ENCODE measurements at regions not wholly inside any gene's neighbourhood (a gene's known extent, or its start where the extent isn't known, plus 50 kb on each side); places are given as distances from the start of the nearest gene placed in this dataset.

DNA sequence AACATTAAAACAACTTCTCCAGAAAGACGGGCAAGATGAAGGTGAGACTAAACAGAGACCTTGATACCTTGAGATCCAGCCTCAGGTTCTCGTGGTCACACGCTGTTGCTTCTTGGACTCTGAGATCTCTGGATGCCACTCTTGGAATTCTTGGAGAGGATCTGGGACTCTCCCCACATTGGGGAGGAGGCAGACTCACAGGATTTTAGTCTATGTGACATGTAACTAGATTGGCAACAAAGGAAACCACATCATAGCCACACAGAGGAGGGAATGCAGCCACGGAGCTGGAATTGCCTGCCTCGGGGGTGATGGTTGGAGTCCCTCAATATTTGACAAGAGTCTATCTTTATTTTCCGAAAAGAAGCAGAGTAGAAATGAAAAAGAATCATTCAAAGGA is 78.8 kb upstream of the IGFBP5 start:
- H3K27me3 ChIP-seq (ENCODE audit: low read depth, low read length): no peaks in the 10 kb centered on the region
- peaks cover 0 to 9% of the 10 kb centered on the region in 2 donors for H3K4me1 ChIP-seq (ENCODE audit: control insufficient read depth in 1 of 2, insufficient read depth in 2 of 2, low read length in 2 of 2)
- no peak overlapping the region for H3K4me3 ChIP-seq (ENCODE audit: low read depth in 1 of 2, low read length in 2 of 2)
- H3K36me3 ChIP-seq (ENCODE audit: control insufficient read depth in 1 of 2, insufficient read depth in 2 of 2, low read length in 2 of 2): peaks cover 0 to 3% of the 10 kb centered on the region in 2 donors
- no peak overlapping the region for H3K27ac ChIP-seq (ENCODE audit: low read length)
- H3K9me3 ChIP-seq (ENCODE audit: control insufficient read depth in 1 of 2, low read length in 2 of 2): no peaks in the 10 kb centered on the region

GRCh38 chr2:216773072-216773471 is 77.7 kb upstream of the IGFBP5 start:
- Histone ChIP-seq H3K4me3 (ENCODE audit: low read depth in 1 of 2, low read length in 2 of 2) (no peak overlapping the region), H3K27ac (ENCODE audit: low read length) (no peak overlapping the region), H3K36me3 (ENCODE audit: control insufficient read depth in 1 of 2, insufficient read depth in 2 of 2, low read length in 2 of 2) (peaks cover 0 to 3% of the 10 kb centered on the region in 2 donors), H3K9me3 (ENCODE audit: control insufficient read depth in 1 of 2, low read length in 2 of 2) (no peaks in the 10 kb centered on the region), H3K27me3 (ENCODE audit: low read depth, low read length) (no peaks in the 10 kb centered on the region), H3K4me1 (ENCODE audit: control insufficient read depth in 1 of 2, insufficient read depth in 2 of 2, low read length in 2 of 2) (peaks cover 0 to 9% of the 10 kb centered on the region in 2 donors)

GRCh38 chr2:216770717-216771116 is 75.4 kb upstream of the IGFBP5 start:
- Histone ChIP-seq H3K4me3 (ENCODE audit: low read depth in 1 of 2, low read length in 2 of 2) (no peak overlapping the region), H3K27ac (ENCODE audit: low read length) (no peak overlapping the region), H3K4me1 (ENCODE audit: control insufficient read depth in 1 of 2, insufficient read depth in 2 of 2, low read length in 2 of 2) (peaks cover 0 to 15% of the 10 kb centered on the region in 2 donors), H3K9me3 (ENCODE audit: control insufficient read depth in 1 of 2, low read length in 2 of 2) (no peaks in the 10 kb centered on the region), H3K27me3 (ENCODE audit: low read depth, low read length) (no peaks in the 10 kb centered on the region), H3K36me3 (ENCODE audit: control insufficient read depth in 1 of 2, insufficient read depth in 2 of 2, low read length in 2 of 2) (peaks cover 0 to 3% of the 10 kb centered on the region in 2 donors)

GRCh38 chr2:216770050-216770449 is 74.7 kb upstream of the IGFBP5 start:
- Histone ChIP-seq H3K27ac (ENCODE audit: low read length) (no peak overlapping the region), H3K4me1 (ENCODE audit: control insufficient read depth in 1 of 2, insufficient read depth in 2 of 2, low read length in 2 of 2) (peaks cover 0 to 17% of the 10 kb centered on the region in 2 donors), H3K9me3 (ENCODE audit: control insufficient read depth in 1 of 2, low read length in 2 of 2) (no peaks in the 10 kb centered on the region), H3K36me3 (ENCODE audit: control insufficient read depth in 1 of 2, insufficient read depth in 2 of 2, low read length in 2 of 2) (peaks cover 0 to 3% of the 10 kb centered on the region in 2 donors), H3K4me3 (ENCODE audit: low read depth in 1 of 2, low read length in 2 of 2) (no peak overlapping the region), H3K27me3 (ENCODE audit: low read depth, low read length) (no peaks in the 10 kb centered on the region)

- H3K36me3 ChIP-seq (ENCODE audit: control insufficient read depth in 1 of 2, insufficient read depth in 2 of 2, low read length in 2 of 2): no peaks in the 10 kb centered on the region
- H3K4me1 ChIP-seq (ENCODE audit: control insufficient read depth in 1 of 2, insufficient read depth in 2 of 2, low read length in 2 of 2): peaks cover 0 to 17% of the 10 kb centered on the region in 2 donors
- no peak overlapping the region for H3K27ac ChIP-seq (ENCODE audit: low read length)
- no peak overlapping the region for H3K4me3 ChIP-seq (ENCODE audit: low read depth in 1 of 2, low read length in 2 of 2)
- no peaks in the 10 kb centered on the region for H3K9me3 ChIP-seq (ENCODE audit: control insufficient read depth in 1 of 2, low read length in 2 of 2)
- H3K27me3 ChIP-seq (ENCODE audit: low read depth, low read length): no peaks in the 10 kb centered on the region
These were observed 74.3 kb upstream of the IGFBP5 start for GRCh38 chr2:216769626-216770025.

GRCh38 chr2:216768908-216769411 is 73.6 kb upstream of the IGFBP5 start:
- H3K4me1 ChIP-seq (ENCODE audit: control insufficient read depth in 1 of 2, insufficient read depth in 2 of 2, low read length in 2 of 2): peaks cover 0 to 14% of the 10 kb centered on the region in 2 donors
- H3K4me3 ChIP-seq (ENCODE audit: low read depth in 1 of 2, low read length in 2 of 2): no peak overlapping the region
- no peak overlapping the region for H3K27ac ChIP-seq (ENCODE audit: low read length)
- no peaks in the 10 kb centered on the region for H3K27me3 ChIP-seq (ENCODE audit: low read depth, low read length)
- no peaks in the 10 kb centered on the region for H3K36me3 ChIP-seq (ENCODE audit: control insufficient read depth in 1 of 2, insufficient read depth in 2 of 2, low read length in 2 of 2)
- no peaks in the 10 kb centered on the region for H3K9me3 ChIP-seq (ENCODE audit: control insufficient read depth in 1 of 2, low read length in 2 of 2)

DNA sequence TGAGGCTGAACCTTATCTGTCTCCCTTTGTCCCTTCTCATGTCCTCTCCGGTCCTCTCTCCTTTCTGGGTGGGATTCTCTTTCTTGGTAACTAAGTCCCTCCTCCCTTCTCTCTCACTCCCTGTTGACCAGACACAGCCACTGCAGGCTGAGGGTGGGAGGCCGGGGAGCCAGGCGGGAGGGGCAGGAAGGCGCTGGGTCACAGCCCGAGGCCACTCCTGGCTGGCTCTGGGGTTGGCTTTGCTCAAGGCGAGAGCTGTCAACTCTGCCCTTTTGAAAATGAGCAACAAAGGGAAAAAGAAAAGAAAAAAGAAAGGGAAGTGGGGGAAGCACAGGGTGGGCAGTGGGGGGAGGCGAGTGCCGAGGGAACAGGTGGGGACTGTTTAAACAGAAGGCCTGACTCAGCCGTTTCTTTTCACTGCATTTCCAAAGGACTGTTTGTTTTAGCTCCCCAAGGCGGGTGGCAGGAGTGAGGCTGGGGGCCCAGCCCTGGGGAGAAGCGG is 70.5 kb upstream of the IGFBP5 start:
- H3K27ac ChIP-seq (ENCODE audit: low read length): no peak overlapping the region
- H3K4me1 ChIP-seq (ENCODE audit: control insufficient read depth in 1 of 2, insufficient read depth in 2 of 2, low read length in 2 of 2): peaks cover 0 to 24% of the 10 kb centered on the region in 2 donors
- no peaks in the 10 kb centered on the region for H3K36me3 ChIP-seq (ENCODE audit: control insufficient read depth in 1 of 2, insufficient read depth in 2 of 2, low read length in 2 of 2)
- H3K27me3 ChIP-seq (ENCODE audit: low read depth, low read length): no peaks in the 10 kb centered on the region
- no peaks in the 10 kb centered on the region for H3K9me3 ChIP-seq (ENCODE audit: control insufficient read depth in 1 of 2, low read length in 2 of 2)
- H3K4me3 ChIP-seq (ENCODE audit: low read depth in 1 of 2, low read length in 2 of 2): no peak overlapping the region

DNA sequence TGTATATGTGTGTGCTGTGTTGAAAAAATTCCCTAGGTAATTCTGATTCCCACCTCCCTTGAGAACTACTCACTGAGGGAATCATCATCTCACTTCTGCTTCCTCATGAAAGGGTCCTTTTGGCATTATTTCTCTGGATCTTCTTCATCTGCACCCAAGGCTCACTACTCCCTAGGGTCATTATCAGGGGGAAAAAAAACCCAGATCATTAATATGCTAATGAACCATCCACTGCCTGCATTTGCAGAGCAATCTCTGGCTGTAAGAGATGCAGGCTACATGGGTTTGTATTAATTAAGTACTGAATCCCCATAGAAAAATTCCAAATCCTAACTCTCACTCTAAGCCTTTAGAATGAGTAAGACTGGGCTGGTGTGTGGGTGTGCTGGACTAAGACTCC is 68.0 kb upstream of the IGFBP5 start:
- no peak overlapping the region for H3K4me3 ChIP-seq (ENCODE audit: low read depth in 1 of 2, low read length in 2 of 2)
- no peaks in the 10 kb centered on the region for H3K36me3 ChIP-seq (ENCODE audit: control insufficient read depth in 1 of 2, insufficient read depth in 2 of 2, low read length in 2 of 2)
- no peaks in the 10 kb centered on the region for H3K9me3 ChIP-seq (ENCODE audit: control insufficient read depth in 1 of 2, low read length in 2 of 2)
- no peak overlapping the region for H3K27ac ChIP-seq (ENCODE audit: low read length)
- H3K4me1 ChIP-seq (ENCODE audit: control insufficient read depth in 1 of 2, insufficient read depth in 2 of 2, low read length in 2 of 2): peaks cover 0 to 36% of the 10 kb centered on the region in 2 donors
- no peaks in the 10 kb centered on the region for H3K27me3 ChIP-seq (ENCODE audit: low read depth, low read length)

GRCh38 chr2:216761809-216762208 is 66.5 kb upstream of the IGFBP5 start:
- Histone ChIP-seq H3K27ac (ENCODE audit: low read length) (no peak overlapping the region), H3K4me3 (ENCODE audit: low read depth in 1 of 2, low read length in 2 of 2) (no peak overlapping the region), H3K27me3 (ENCODE audit: low read depth, low read length) (no peaks in the 10 kb centered on the region), H3K9me3 (ENCODE audit: control insufficient read depth in 1 of 2, low read length in 2 of 2) (no peaks in the 10 kb centered on the region), H3K36me3 (ENCODE audit: control insufficient read depth in 1 of 2, insufficient read depth in 2 of 2, low read length in 2 of 2) (no peaks in the 10 kb centered on the region), H3K4me1 (ENCODE audit: control insufficient read depth in 1 of 2, insufficient read depth in 2 of 2, low read length in 2 of 2) (peaks cover 0 to 48% of the 10 kb centered on the region in 2 donors)

DNA sequence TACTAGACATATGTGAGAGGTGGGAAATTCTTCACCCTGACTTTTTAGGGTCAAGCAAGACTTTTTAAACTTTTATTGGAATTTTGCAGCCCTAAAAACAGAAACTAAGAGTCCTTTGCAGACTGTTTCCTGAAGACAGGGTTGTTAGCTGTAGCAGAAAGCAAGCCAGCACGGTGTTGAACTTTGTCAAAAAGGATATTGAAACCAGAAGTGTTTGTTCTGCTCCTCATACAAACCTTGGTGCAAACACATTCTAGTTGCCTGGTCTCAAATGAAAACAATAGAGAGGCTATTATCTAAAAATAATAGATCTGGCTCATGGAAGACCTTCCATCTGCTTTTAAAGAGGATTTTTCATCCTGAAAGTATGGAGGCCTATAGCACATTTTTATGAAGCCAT is 65.8 kb upstream of the IGFBP5 start:
- Histone ChIP-seq H3K36me3 (ENCODE audit: control insufficient read depth in 1 of 2, insufficient read depth in 2 of 2, low read length in 2 of 2) (no peaks in the 10 kb centered on the region), H3K27me3 (ENCODE audit: low read depth, low read length) (no peaks in the 10 kb centered on the region), H3K27ac (ENCODE audit: low read length) (no peak overlapping the region), H3K9me3 (ENCODE audit: control insufficient read depth in 1 of 2, low read length in 2 of 2) (no peaks in the 10 kb centered on the region), H3K4me3 (ENCODE audit: low read depth in 1 of 2, low read length in 2 of 2) (no peak overlapping the region), H3K4me1 (ENCODE audit: control insufficient read depth in 1 of 2, insufficient read depth in 2 of 2, low read length in 2 of 2) (peaks cover 0 to 47% of the 10 kb centered on the region in 2 donors)

GRCh38 chr2:216758256-216759155 is 63.2 kb upstream of the IGFBP5 start:
- Histone ChIP-seq H3K4me1 (ENCODE audit: control insufficient read depth in 1 of 2, insufficient read depth in 2 of 2, low read length in 2 of 2) (peaks cover under 1 to 41% of the 10 kb centered on the region in 2 donors), H3K9me3 (ENCODE audit: control insufficient read depth in 1 of 2, low read length in 2 of 2) (no peaks in the 10 kb centered on the region), H3K36me3 (ENCODE audit: control insufficient read depth in 1 of 2, insufficient read depth in 2 of 2, low read length in 2 of 2) (no peaks in the 10 kb centered on the region), H3K27ac (ENCODE audit: low read length) (no peak overlapping the region), H3K27me3 (ENCODE audit: low read depth, low read length) (no peaks in the 10 kb centered on the region), H3K4me3 (ENCODE audit: low read depth in 1 of 2, low read length in 2 of 2) (no peak overlapping the region)
